ENCODE measurements at regions not wholly inside any gene's neighbourhood (a gene's known extent, or its start where the extent isn't known, plus 50 kb on each side); places are given as distances from the start of the nearest gene placed in this dataset.

GRCh38 chr4:164193676-164194075 is 560.3 kb upstream of the SMIM31 start:
- Histone ChIP-seq H3K9ac (ENCODE audit: low read depth in 1 of 2, low read length in 2 of 2) (no peak overlapping the region), H3K4me3 (ENCODE audit: low read length in 2 of 2) (no peak overlapping the region), H3K27me3 (ENCODE audit: control insufficient read depth in 2 of 2, insufficient read depth in 2 of 2, low read length in 2 of 2) (no peaks in the 10 kb centered on the region), H3K9me3 (ENCODE audit: control insufficient read depth in 2 of 2, low read length in 2 of 2) (no peaks in the 10 kb centered on the region), H3K4me1 (ENCODE audit: control insufficient read depth in 2 of 2, insufficient read depth in 2 of 2, low read length in 2 of 2) (no peaks in the 10 kb centered on the region), H3K36me3 (ENCODE audit: control insufficient read depth in 2 of 2, insufficient read depth in 2 of 2, low read length in 2 of 2) (no peaks in the 10 kb centered on the region), H3K27ac (ENCODE audit: low read depth in 2 of 2, low read length in 2 of 2) (no peak overlapping the region)

GRCh38 chr4:164197556-164197955 is 556.4 kb upstream of the SMIM31 start:
- no peaks in the 10 kb centered on the region for H3K36me3 ChIP-seq (ENCODE audit: control insufficient read depth in 2 of 2, insufficient read depth in 2 of 2, low read length in 2 of 2)
- no peak overlapping the region for H3K27ac ChIP-seq (ENCODE audit: low read depth in 2 of 2, low read length in 2 of 2)
- H3K4me1 ChIP-seq (ENCODE audit: control insufficient read depth in 2 of 2, insufficient read depth in 2 of 2, low read length in 2 of 2): no peaks in the 10 kb centered on the region
- no peaks in the 10 kb centered on the region for H3K9me3 ChIP-seq (ENCODE audit: control insufficient read depth in 2 of 2, low read length in 2 of 2)
- no peaks in the 10 kb centered on the region for H3K27me3 ChIP-seq (ENCODE audit: control insufficient read depth in 2 of 2, insufficient read depth in 2 of 2, low read length in 2 of 2)
- no peak overlapping the region for H3K9ac ChIP-seq (ENCODE audit: low read depth in 1 of 2, low read length in 2 of 2)
- no peak overlapping the region for H3K4me3 ChIP-seq (ENCODE audit: low read length in 2 of 2)

GRCh38 chr4:164203476-164203875 is 550.5 kb upstream of the SMIM31 start:
- Histone ChIP-seq H3K4me1 (ENCODE audit: control insufficient read depth in 2 of 2, insufficient read depth in 2 of 2, low read length in 2 of 2) (no peaks in the 10 kb centered on the region), H3K9ac (ENCODE audit: low read depth in 1 of 2, low read length in 2 of 2) (no peak overlapping the region), H3K27me3 (ENCODE audit: control insufficient read depth in 2 of 2, insufficient read depth in 2 of 2, low read length in 2 of 2) (no peaks in the 10 kb centered on the region), H3K36me3 (ENCODE audit: control insufficient read depth in 2 of 2, insufficient read depth in 2 of 2, low read length in 2 of 2) (no peaks in the 10 kb centered on the region), H3K9me3 (ENCODE audit: control insufficient read depth in 2 of 2, low read length in 2 of 2) (no peaks in the 10 kb centered on the region), H3K27ac (ENCODE audit: low read depth in 2 of 2, low read length in 2 of 2) (no peak overlapping the region), H3K4me3 (ENCODE audit: low read length in 2 of 2) (no peak overlapping the region)

- no peak overlapping the region for H3K4me3 ChIP-seq (ENCODE audit: low read length in 2 of 2)
- H3K27me3 ChIP-seq (ENCODE audit: control insufficient read depth in 2 of 2, insufficient read depth in 2 of 2, low read length in 2 of 2): no peaks in the 10 kb centered on the region
- no peaks in the 10 kb centered on the region for H3K9me3 ChIP-seq (ENCODE audit: control insufficient read depth in 2 of 2, low read length in 2 of 2)
- H3K9ac ChIP-seq (ENCODE audit: low read depth in 1 of 2, low read length in 2 of 2): no peak overlapping the region
- no peak overlapping the region for H3K27ac ChIP-seq (ENCODE audit: low read depth in 2 of 2, low read length in 2 of 2)
- H3K36me3 ChIP-seq (ENCODE audit: control insufficient read depth in 2 of 2, insufficient read depth in 2 of 2, low read length in 2 of 2): no peaks in the 10 kb centered on the region
- no peaks in the 10 kb centered on the region for H3K4me1 ChIP-seq (ENCODE audit: control insufficient read depth in 2 of 2, insufficient read depth in 2 of 2, low read length in 2 of 2)
Observed at GRCh38 chr4:164204434-164204833, 549.5 kb upstream of the SMIM31 start.

- Histone ChIP-seq H3K4me1 (ENCODE audit: control insufficient read depth in 2 of 2, insufficient read depth in 2 of 2, low read length in 2 of 2) (no peaks in the 10 kb centered on the region), H3K36me3 (ENCODE audit: control insufficient read depth in 2 of 2, insufficient read depth in 2 of 2, low read length in 2 of 2) (no peaks in the 10 kb centered on the region), H3K9me3 (ENCODE audit: control insufficient read depth in 2 of 2, low read length in 2 of 2) (no peaks in the 10 kb centered on the region), H3K27ac (ENCODE audit: low read depth in 2 of 2, low read length in 2 of 2) (no peak overlapping the region), H3K27me3 (ENCODE audit: control insufficient read depth in 2 of 2, insufficient read depth in 2 of 2, low read length in 2 of 2) (no peaks in the 10 kb centered on the region), H3K9ac (ENCODE audit: low read depth in 1 of 2, low read length in 2 of 2) (no peak overlapping the region), H3K4me3 (ENCODE audit: low read length in 2 of 2) (no peak overlapping the region)
Observed at GRCh38 chr4:164207460-164207859, 546.5 kb upstream of the SMIM31 start.

- no peak overlapping the region for H3K27ac ChIP-seq (ENCODE audit: low read depth in 2 of 2, low read length in 2 of 2)
- H3K4me1 ChIP-seq (ENCODE audit: control insufficient read depth in 2 of 2, insufficient read depth in 2 of 2, low read length in 2 of 2): no peaks in the 10 kb centered on the region
- no peak overlapping the region for H3K4me3 ChIP-seq (ENCODE audit: low read length in 2 of 2)
- no peaks in the 10 kb centered on the region for H3K9me3 ChIP-seq (ENCODE audit: control insufficient read depth in 2 of 2, low read length in 2 of 2)
- no peaks in the 10 kb centered on the region for H3K27me3 ChIP-seq (ENCODE audit: control insufficient read depth in 2 of 2, insufficient read depth in 2 of 2, low read length in 2 of 2)
- H3K9ac ChIP-seq (ENCODE audit: low read depth in 1 of 2, low read length in 2 of 2): no peak overlapping the region
- no peaks in the 10 kb centered on the region for H3K36me3 ChIP-seq (ENCODE audit: control insufficient read depth in 2 of 2, insufficient read depth in 2 of 2, low read length in 2 of 2)
Observed at GRCh38 chr4:164210377-164210776, 543.6 kb upstream of the SMIM31 start.

GRCh38 chr4:164212134-164212533 is 541.8 kb upstream of the SMIM31 start:
- Histone ChIP-seq H3K27ac (ENCODE audit: low read depth in 2 of 2, low read length in 2 of 2) (no peak overlapping the region), H3K9ac (ENCODE audit: low read depth in 1 of 2, low read length in 2 of 2) (no peak overlapping the region), H3K4me1 (ENCODE audit: control insufficient read depth in 2 of 2, insufficient read depth in 2 of 2, low read length in 2 of 2) (no peaks in the 10 kb centered on the region), H3K36me3 (ENCODE audit: control insufficient read depth in 2 of 2, insufficient read depth in 2 of 2, low read length in 2 of 2) (no peaks in the 10 kb centered on the region), H3K27me3 (ENCODE audit: control insufficient read depth in 2 of 2, insufficient read depth in 2 of 2, low read length in 2 of 2) (no peaks in the 10 kb centered on the region), H3K4me3 (ENCODE audit: low read length in 2 of 2) (no peak overlapping the region), H3K9me3 (ENCODE audit: control insufficient read depth in 2 of 2, low read length in 2 of 2) (no peaks in the 10 kb centered on the region)

GRCh38 chr4:164212714-164213113 is 541.2 kb upstream of the SMIM31 start:
- Histone ChIP-seq H3K9me3 (ENCODE audit: control insufficient read depth in 2 of 2, low read length in 2 of 2) (no peaks in the 10 kb centered on the region), H3K4me3 (ENCODE audit: low read length in 2 of 2) (no peak overlapping the region), H3K27me3 (ENCODE audit: control insufficient read depth in 2 of 2, insufficient read depth in 2 of 2, low read length in 2 of 2) (no peaks in the 10 kb centered on the region), H3K27ac (ENCODE audit: low read depth in 2 of 2, low read length in 2 of 2) (no peak overlapping the region), H3K36me3 (ENCODE audit: control insufficient read depth in 2 of 2, insufficient read depth in 2 of 2, low read length in 2 of 2) (no peaks in the 10 kb centered on the region), H3K9ac (ENCODE audit: low read depth in 1 of 2, low read length in 2 of 2) (no peak overlapping the region), H3K4me1 (ENCODE audit: control insufficient read depth in 2 of 2, insufficient read depth in 2 of 2, low read length in 2 of 2) (no peaks in the 10 kb centered on the region)

GRCh38 chr4:164215113-164215741 is 538.7 kb upstream of the SMIM31 start:
- no peaks in the 10 kb centered on the region for H3K36me3 ChIP-seq (ENCODE audit: control insufficient read depth in 2 of 2, insufficient read depth in 2 of 2, low read length in 2 of 2)
- H3K4me1 ChIP-seq (ENCODE audit: control insufficient read depth in 2 of 2, insufficient read depth in 2 of 2, low read length in 2 of 2): no peaks in the 10 kb centered on the region
- H3K27me3 ChIP-seq (ENCODE audit: control insufficient read depth in 2 of 2, insufficient read depth in 2 of 2, low read length in 2 of 2): no peaks in the 10 kb centered on the region
- H3K9me3 ChIP-seq (ENCODE audit: control insufficient read depth in 2 of 2, low read length in 2 of 2): no peaks in the 10 kb centered on the region
- no peak overlapping the region for H3K4me3 ChIP-seq (ENCODE audit: low read length in 2 of 2)
- H3K9ac ChIP-seq (ENCODE audit: low read depth in 1 of 2, low read length in 2 of 2): no peak overlapping the region
- no peak overlapping the region for H3K27ac ChIP-seq (ENCODE audit: low read depth in 2 of 2, low read length in 2 of 2)

GRCh38 chr4:164221631-164222030 is 532.3 kb upstream of the SMIM31 start:
- H3K27ac ChIP-seq (ENCODE audit: low read depth in 2 of 2, low read length in 2 of 2): no peak overlapping the region
- no peaks in the 10 kb centered on the region for H3K27me3 ChIP-seq (ENCODE audit: control insufficient read depth in 2 of 2, insufficient read depth in 2 of 2, low read length in 2 of 2)
- no peaks in the 10 kb centered on the region for H3K4me1 ChIP-seq (ENCODE audit: control insufficient read depth in 2 of 2, insufficient read depth in 2 of 2, low read length in 2 of 2)
- H3K9me3 ChIP-seq (ENCODE audit: control insufficient read depth in 2 of 2, low read length in 2 of 2): no peaks in the 10 kb centered on the region
- H3K9ac ChIP-seq (ENCODE audit: low read depth in 1 of 2, low read length in 2 of 2): no peak overlapping the region
- no peaks in the 10 kb centered on the region for H3K36me3 ChIP-seq (ENCODE audit: control insufficient read depth in 2 of 2, insufficient read depth in 2 of 2, low read length in 2 of 2)
- no peak overlapping the region for H3K4me3 ChIP-seq (ENCODE audit: low read length in 2 of 2)

GRCh38 chr4:164224871-164225270 is 529.1 kb upstream of the SMIM31 start:
- Histone ChIP-seq H3K9me3 (ENCODE audit: control insufficient read depth in 2 of 2, low read length in 2 of 2) (no peaks in the 10 kb centered on the region), H3K27me3 (ENCODE audit: control insufficient read depth in 2 of 2, insufficient read depth in 2 of 2, low read length in 2 of 2) (no peaks in the 10 kb centered on the region), H3K9ac (ENCODE audit: low read depth in 1 of 2, low read length in 2 of 2) (no peak overlapping the region), H3K27ac (ENCODE audit: low read depth in 2 of 2, low read length in 2 of 2) (no peak overlapping the region), H3K36me3 (ENCODE audit: control insufficient read depth in 2 of 2, insufficient read depth in 2 of 2, low read length in 2 of 2) (no peaks in the 10 kb centered on the region), H3K4me1 (ENCODE audit: control insufficient read depth in 2 of 2, insufficient read depth in 2 of 2, low read length in 2 of 2) (no peaks in the 10 kb centered on the region), H3K4me3 (ENCODE audit: low read length in 2 of 2) (no peak overlapping the region)

Measured in mucosa of rectum (tissue), 2 donors.